GM12891 (cell line): ENCODE measurements at regions not wholly inside any gene's neighbourhood (a gene's known extent, or its start where the extent isn't known, plus 50 kb on each side); places are given as distances from the start of the nearest gene placed in this dataset.

Experiments
- POLR2A ChIP-seq: IDR thresholded peaks from 2 replicates; pipeline ENCODE4 v1.6.1; 2011; ENCODE audit warnings: low read depth, low read length, control low read depth
- POLR2AphosphoS5 ChIP-seq: IDR thresholded peaks from 2 replicates; pipeline ENCODE4 v1.6.1; 2011; ENCODE audit warnings: low read depth, low read length, control low read depth

DNA sequence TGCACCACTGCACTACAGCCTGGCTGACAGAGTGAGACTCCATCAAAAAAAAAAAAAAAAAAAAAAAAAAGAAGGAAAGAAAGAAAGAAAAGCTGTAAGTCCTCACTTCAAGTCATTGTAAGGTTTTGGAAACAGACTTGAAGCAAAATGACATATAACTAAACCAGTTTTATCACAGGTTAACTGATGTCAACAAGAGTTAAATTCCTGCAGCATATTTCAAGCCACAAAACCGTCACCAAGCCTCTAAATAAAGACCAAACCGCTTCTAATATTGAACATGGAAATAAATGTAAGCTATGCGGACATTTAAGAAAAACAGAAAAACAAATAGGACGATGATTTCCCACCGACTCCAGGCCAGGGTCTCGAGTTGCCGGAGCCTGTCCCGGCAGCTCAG, 88.9 kb upstream of the RPS6KA2 start:
- no peak for TF ChIP-seq POLR2A
- no peak for TF ChIP-seq POLR2AphosphoS5
